ENCODE measurements at regions not wholly inside any gene's neighbourhood (a gene's known extent, or its start where the extent isn't known, plus 50 kb on each side); places are given as distances from the start of the nearest gene placed in this dataset.
"Not testable (repeated sequence)": the region's sequence is repeated elsewhere in the genome, so short reads cannot be mapped to it uniquely, and the experiment has no call there.

GRCh38 chr1:121051161-121051790 is 132.9 kb downstream of the FAM72B start:
- DNase-seq (ENCODE audit: low read depth in 2 of 2) = not testable (repeated sequence)

- DNase-seq (ENCODE audit: low read depth in 2 of 2) = not testable (repeated sequence)
Observed at GRCh38 chr1:121052081-121052660, 132.0 kb downstream of the FAM72B start.

DNA sequence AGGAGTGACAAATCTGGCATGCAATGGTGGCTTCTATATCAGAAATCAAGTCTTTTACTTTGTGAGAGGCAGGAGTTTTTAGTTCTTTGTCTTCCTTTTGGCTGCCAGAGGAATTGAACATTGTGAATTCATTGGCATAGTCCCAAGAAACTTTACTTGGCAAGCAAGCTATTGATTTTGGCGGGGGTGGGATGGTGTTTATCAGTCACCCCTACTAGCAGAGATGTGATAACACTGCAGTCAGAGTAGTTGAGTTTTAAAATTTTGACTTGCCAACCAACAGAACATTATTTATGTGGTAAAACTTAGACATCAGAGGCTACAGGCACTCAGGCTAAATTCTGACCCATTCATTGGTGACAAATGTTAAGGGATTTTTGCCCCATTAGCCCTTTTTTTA is 129.2 kb downstream of the FAM72B start:
- DNase-seq (ENCODE audit: low read depth in 2 of 2) = not testable (repeated sequence)

DNA sequence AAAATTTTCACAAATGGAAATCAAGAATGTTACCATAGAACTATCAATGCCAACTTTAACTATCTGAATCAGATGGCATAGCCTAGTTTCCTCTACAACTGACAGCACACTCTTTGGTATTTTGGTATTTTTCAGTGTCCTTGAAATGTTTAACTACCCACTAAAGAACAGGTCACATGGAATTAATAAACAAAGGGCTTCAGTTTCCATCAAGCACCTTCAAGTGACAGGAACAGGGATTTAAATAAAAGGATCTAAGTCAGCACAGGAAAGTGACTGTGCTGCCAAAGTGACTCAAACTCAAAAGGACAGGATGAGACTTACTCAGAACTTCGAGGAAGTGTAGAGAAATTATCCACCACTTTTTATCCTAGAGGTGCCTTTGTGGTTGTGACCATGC is 117.2 kb downstream of the FAM72B start:
- DNase-seq (ENCODE audit: low read depth in 2 of 2) = not testable (repeated sequence)

- DNase-seq (ENCODE audit: low read depth in 2 of 2) = not testable (repeated sequence)
Observed at GRCh38 chr1:121068738-121069499, 115.2 kb downstream of the FAM72B start.

DNA sequence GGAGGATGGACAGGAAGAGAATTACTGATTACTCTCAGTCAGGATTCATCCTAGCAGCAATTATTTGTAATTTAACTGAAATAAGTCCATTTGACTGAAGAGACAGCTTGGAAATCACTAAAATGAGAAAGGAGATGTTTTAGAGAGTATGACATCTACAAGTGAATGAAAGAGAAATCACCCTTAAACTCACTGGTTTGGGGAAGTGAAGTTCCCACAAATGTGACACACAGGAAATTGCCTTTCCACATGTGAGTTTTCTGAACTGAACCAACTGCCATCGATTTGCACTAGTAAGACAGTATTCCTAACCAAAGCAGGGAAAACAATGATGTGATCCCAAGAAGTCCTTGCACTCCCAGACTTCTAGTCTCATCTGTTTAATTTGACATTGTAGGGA is 110.3 kb downstream of the FAM72B start:
- DNase-seq (ENCODE audit: low read depth in 2 of 2) = not testable (repeated sequence)

- not testable (repeated sequence) for DNase-seq (ENCODE audit: low read depth in 2 of 2)
Observed at GRCh38 chr1:121075254-121075805, 108.8 kb downstream of the FAM72B start.

DNA sequence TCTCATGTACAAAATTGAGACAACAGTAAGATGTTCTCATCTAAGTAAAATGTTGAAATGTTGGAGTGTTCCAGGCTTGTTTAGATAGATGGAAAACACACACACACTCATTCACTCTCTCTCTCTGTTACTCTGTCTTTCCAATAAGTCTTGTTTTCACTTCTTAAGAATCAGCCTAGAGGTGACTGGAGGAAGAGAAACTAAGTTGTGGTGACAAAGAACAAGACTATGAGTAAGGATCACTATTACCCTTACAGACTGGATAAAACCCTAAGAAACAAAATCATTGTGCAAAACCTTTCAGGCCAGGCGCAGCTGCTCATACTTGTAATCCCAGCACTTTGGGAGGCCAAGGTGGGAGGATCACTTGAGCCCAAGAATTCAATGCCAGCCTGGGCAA is 107.5 kb downstream of the FAM72B start:
- not testable (repeated sequence) for DNase-seq (ENCODE audit: low read depth in 2 of 2)

- not testable (repeated sequence) for DNase-seq (ENCODE audit: low read depth in 2 of 2)
Observed at GRCh38 chr1:121079655-121080054, 104.5 kb downstream of the FAM72B start.

- peak in 1 of 2 donors; percentile 5 for DNase-seq (ENCODE audit: low read depth in 2 of 2)
Observed at GRCh38 chr1:121080197-121080903, 103.8 kb downstream of the FAM72B start.

GRCh38 chr1:121080904-121081264 is 103.3 kb downstream of the FAM72B start:
- DNase-seq (ENCODE audit: low read depth in 2 of 2) = not testable (repeated sequence)

DNA sequence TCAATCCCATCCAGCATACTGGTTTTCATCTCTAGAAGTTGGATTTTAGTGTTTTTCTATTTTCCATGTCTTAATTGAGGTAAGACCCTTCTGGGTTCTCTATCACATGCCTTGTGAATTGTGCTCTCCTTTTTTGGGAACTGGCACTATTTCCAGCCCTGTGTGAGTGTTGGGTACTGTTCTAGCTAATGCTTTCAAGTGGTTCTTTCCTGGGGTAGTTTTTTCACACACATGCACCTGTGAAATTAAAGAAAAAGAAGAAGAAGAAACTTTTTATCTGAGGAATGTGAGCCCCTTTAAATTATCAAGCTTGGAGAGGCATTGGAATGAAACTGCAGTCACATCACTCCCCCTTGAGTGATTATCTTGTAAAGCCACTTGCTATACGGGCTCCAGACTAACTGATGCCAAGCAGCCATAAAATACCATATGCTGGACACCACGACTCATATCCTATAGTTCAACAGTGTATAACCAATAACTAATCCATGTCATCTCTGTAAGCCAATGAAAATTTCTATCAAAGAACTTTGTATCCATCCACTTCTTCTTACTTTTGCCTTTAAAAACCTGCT is 102.4 kb downstream of the FAM72B start:
- not testable (repeated sequence) for DNase-seq (ENCODE audit: low read depth in 2 of 2)

DNA sequence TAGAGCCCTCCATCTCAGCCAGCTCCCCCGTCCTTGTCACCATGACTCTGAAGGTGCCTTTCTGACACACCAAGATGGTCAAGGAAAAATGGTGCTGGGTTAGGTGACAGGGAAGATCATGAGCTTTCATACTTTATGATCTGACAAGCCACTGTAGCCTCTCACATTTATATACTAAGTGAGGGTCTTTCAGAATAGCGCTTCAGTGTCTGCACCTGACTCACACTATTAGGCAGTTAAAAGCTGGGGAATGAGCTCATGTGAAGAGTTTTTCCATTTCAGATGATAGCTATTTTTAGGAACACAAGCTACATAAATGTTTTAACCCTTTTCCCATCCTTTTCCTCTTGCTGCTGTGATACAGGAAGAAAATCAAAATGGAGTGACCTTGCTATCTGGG is 101.1 kb downstream of the FAM72B start:
- DNase-seq (ENCODE audit: low read depth in 2 of 2) = not testable (repeated sequence)

DNA sequence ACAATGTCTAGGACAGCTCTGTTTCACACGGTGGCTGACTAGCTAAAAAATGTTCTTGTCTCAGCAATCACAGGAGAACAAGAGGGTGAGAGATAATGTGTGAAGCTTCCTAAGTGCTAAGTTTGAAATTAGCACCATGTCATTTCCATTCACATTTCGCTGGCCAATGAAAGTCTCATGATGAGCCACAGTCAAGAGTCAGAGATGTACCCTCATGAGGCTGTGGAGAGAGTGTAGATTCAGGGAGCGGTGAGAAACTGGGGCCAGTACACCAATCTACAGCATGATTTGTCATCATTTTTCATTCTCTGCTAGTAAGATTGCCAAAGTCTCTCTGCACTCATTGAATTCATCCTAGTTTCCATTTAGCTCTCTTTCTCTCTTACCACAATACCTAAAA is 97.9 kb downstream of the FAM72B start:
- not testable (repeated sequence) for DNase-seq (ENCODE audit: low read depth in 2 of 2)

DNA sequence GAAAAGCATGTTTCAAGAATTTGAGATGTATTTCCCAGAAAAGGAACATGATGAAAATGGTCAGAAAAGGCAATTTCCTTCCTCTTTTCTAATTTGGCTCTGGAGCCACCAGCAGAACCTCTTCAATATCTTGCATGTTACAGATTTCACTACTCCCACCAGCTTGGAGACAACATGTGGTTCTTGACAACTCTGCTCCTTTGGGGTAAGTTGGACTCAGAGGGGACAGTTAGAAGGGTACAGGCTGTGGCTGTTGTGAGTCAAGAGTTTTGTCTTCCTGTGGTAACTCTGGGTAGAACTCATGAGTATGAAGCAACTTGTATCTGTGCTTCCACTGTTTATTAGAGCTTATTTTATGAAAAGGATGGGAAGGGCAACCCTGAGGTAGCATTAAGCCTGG is 96.9 kb downstream of the FAM72B start:
- DNase-seq (ENCODE audit: low read depth in 2 of 2) = not testable (repeated sequence)

- DNase-seq (ENCODE audit: low read depth in 2 of 2) = not testable (repeated sequence)
Observed at GRCh38 chr1:121088568-121088967, 95.6 kb downstream of the FAM72B start.

GRCh38 chr1:121092329-121092968 is 91.7 kb downstream of the FAM72B start:
- not testable (repeated sequence) for DNase-seq (ENCODE audit: low read depth in 2 of 2)

GRCh38 chr1:121095014-121095413 is 89.1 kb downstream of the FAM72B start:
- DNase-seq (ENCODE audit: low read depth in 2 of 2) = not testable (repeated sequence)

DNA sequence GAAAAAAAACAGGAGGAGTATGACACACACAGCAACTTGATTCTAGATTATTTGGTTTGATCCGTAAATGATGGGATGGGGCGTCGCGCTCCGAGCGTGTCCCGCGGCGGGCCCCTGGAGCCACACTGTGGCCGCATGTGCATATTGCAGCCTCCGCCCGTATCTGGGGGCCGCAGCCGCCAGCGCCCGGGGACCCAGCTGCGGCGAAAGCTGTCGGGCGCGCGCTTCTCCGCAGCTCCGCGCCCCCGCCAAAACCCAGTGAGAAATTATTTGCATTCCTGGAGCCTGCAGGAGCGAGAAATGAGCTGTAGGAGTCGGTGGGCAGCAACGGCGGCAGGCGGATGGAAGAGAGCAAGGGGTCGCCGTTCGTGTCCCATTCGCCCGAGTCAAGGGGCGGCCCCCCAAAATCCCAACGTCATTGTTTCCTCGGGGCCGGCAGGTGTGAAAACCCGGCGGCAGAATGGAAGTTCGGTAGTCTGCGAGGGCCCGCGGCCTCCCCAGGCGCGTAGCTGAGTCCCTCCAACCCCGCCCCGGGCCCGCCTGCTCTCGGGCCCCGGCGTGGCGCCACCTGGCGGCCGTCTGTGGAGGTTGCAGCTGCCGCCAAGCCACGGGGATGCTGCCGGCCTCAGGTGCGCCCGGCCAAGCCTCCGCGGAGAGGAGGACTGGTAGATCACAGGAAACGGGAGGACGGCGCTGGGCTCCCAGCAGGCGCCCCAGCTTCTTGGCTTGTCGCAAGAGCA is 86.8 kb downstream of the FAM72B start:
- peak; percentile 78 to 81 for DNase-seq (ENCODE audit: low read depth in 2 of 2)

DNA sequence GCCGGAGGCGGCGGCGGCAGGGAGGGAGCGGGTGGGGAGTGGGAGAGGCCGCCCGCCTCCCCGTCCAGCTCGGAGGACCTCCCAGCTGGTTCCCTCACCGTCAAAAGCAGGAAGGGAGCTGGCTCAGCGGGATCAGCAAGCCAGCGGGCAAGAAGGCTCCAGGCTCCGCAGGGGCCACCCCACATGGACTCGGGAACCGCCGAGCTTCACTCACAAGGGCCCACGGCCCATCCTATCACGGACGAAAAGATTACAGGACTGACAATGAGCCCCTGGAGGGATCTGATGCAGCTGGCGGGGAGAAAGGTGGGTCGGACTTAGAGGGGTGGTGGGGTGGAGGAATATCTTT is 86.3 kb downstream of the FAM72B start:
- not testable (repeated sequence) for DNase-seq (ENCODE audit: low read depth in 2 of 2)
